Prostate gland (tissue), 2 donors: ENCODE measurements at regions not wholly inside any gene's neighbourhood (a gene's known extent, or its start where the extent isn't known, plus 50 kb on each side); places are given as distances from the start of the nearest gene placed in this dataset.
"Not testable (repeated sequence)": the region's sequence is repeated elsewhere in the genome, so short reads cannot be mapped to it uniquely, and the experiment has no call there.

ENCODE experiments used
- DNase-seq: peaks from one replicate; pipeline ENCODE4 v3.0.0-alpha.2; 2019; ENCODE audit warnings: low spot score
- H3K27ac ChIP-seq, 2 donors: fragments of 200-600 bp; sonication (generic); 2 replicates each; pipeline ENCODE4 v1.5.1; 2017 to 2019
- H3K27me3 ChIP-seq: fragments of 200-600 bp; sonication (generic); replicated peaks from 2 replicates; pipeline ENCODE4 v1.5.1; 2019; ENCODE audit not compliant: insufficient read depth
- H3K36me3 ChIP-seq, 2 donors: fragments of 200-600 bp; sonication (generic); 1 replicate in 1 of 2; 2 replicates in 1 of 2; pipeline versions ENCODE4 v1.5.1 to v1.8.1; 2017 to 2019
- H3K4me1 ChIP-seq: fragments of 200-600 bp; sonication (generic); replicated peaks from 2 replicates; pipeline ENCODE4 v1.5.1; 2019
- H3K4me3 ChIP-seq, 2 donors: fragments of 200-600 bp; sonication (generic); 2 replicates each; pipeline ENCODE4 v1.5.1; 2017 to 2019
- H3K9me3 ChIP-seq: fragments of 200-600 bp; sonication (generic); 2 replicates; pipeline ENCODE4 v1.5.1; 2017
- POLR2A ChIP-seq: fragments of 450-650 bp; IDR thresholded peaks from one replicate; pipeline ENCODE4 v1.6.1; 2016; ENCODE audit warnings: antibody characterized with exemption, mild to moderate bottlenecking
- POLR2AphosphoS5 ChIP-seq: sonication (generic); formaldehyde crosslinking; IDR thresholded peaks from one replicate; pipeline ENCODE4 v1.6.1; 2017; ENCODE audit warnings: antibody characterized with exemption
- WGBS: methylation state at CpG from one replicate; pipeline ENCODE4 v1.1.5; 2018; 5-methylcytosine and 5-hydroxymethylcytosine counted together
- intact Hi-C: fragments of 100-400 bp; cut with DNase I; formaldehyde crosslinking; loops from one replicate; pipeline ENCODE4 v1.14.2; 2022
- TF ChIP-seq, protein P1 (sequence below), 4 experiments: fragments of 200-600 bp in 2 of 4; fragments of 450-650 bp in 2 of 4; sonication (generic) in 2 of 4; IDR thresholded peaks; 1 replicate in 3 of 4; 2 replicates in 1 of 4; pipeline ENCODE4 v1.5.1; 2016 to 2019; ENCODE audit warnings: antibody characterized with exemption in 4 of 4, mild to moderate bottlenecking in 2 of 4, moderate library complexity in 2 of 4

DNA sequence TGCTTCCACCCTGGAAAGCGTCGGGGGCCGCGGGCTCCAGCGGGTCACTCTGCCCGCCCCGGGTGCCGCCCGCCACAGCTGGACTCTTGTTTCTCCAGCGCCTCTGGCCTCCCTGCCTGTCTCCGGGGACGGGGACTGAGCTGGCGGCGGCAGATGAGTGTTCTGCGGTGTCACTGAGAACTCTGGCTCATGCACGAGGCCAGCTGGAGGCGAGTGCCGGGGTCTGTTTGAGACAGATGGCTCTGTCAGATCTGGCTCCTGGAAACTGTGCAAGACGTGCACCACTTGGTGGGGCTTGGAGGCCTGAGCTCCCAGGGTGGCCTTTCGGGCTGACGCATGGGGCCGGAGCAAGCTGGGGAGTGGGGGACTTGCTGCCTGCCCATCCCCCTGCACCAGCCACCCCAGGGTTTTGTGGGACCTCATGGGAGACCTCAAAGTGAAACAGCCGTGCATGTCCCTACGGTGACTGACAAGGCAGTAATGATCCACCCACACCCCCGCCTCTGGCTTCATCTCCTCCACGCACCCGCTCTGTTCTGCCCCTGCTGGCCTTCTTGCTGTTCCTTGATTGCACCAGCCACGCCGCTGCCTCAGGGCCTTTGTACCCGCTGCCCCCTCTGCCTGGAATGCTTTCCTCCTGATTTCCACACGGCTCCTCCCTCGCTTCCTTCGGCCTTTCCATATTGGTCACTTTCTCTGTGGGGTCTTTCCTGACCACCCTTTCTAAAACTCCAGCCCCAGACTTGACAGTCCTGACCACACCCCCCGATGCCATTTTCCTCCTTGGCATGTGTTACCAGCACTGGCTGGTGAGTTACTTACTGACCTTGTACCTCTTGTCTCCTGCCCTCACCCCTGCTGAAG lies 174.9 kb upstream of the CIBAR2 start:
- no peak for TF ChIP-seq POLR2AphosphoS5
- TF ChIP-seq, protein P1, sequence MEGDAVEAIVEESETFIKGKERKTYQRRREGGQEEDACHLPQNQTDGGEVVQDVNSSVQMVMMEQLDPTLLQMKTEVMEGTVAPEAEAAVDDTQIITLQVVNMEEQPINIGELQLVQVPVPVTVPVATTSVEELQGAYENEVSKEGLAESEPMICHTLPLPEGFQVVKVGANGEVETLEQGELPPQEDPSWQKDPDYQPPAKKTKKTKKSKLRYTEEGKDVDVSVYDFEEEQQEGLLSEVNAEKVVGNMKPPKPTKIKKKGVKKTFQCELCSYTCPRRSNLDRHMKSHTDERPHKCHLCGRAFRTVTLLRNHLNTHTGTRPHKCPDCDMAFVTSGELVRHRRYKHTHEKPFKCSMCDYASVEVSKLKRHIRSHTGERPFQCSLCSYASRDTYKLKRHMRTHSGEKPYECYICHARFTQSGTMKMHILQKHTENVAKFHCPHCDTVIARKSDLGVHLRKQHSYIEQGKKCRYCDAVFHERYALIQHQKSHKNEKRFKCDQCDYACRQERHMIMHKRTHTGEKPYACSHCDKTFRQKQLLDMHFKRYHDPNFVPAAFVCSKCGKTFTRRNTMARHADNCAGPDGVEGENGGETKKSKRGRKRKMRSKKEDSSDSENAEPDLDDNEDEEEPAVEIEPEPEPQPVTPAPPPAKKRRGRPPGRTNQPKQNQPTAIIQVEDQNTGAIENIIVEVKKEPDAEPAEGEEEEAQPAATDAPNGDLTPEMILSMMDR (IDR thresholded peaks at IDR 0.05), result no peak
- TF ChIP-seq POLR2A, result no peak
- WGBS, result 73% methylated on average over 34 of the region's 34 CpGs
- Histone ChIP-seq H3K27ac (no peak overlapping the region), H3K36me3 (no peaks in the 10 kb centered on the region), H3K4me3 (no peak overlapping the region), H3K27me3 (no peaks in the 10 kb centered on the region), H3K4me1 (no peaks in the 10 kb centered on the region), H3K9me3 (no peaks in the 10 kb centered on the region)
- intact Hi-C loops, result no loop called here
- no peak for DNase-seq

DNA sequence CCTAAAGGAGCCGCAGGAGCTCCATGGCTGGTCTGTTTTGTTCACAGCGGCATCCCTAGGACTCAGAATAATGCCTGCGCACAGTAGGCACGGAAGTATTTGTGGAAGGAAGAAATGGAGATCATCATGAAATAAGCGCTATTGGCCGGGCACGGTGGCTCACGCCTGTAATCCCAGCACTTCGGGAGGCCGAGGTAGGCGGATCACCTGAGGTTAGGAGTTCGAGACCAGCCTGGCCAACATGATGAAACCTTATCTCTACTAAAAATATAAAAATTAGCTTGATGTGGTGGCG lies 175.5 kb upstream of the CIBAR2 start:
- H3K4me1 ChIP-seq, H3K27me3 ChIP-seq, intact Hi-C loops, H3K9me3 ChIP-seq, DNase-seq, H3K4me3 ChIP-seq, H3K27ac ChIP-seq, H3K36me3 ChIP-seq: not testable (repeated sequence)
- WGBS, result 95% methylated on average over 13 of the region's 13 CpGs

DNA sequence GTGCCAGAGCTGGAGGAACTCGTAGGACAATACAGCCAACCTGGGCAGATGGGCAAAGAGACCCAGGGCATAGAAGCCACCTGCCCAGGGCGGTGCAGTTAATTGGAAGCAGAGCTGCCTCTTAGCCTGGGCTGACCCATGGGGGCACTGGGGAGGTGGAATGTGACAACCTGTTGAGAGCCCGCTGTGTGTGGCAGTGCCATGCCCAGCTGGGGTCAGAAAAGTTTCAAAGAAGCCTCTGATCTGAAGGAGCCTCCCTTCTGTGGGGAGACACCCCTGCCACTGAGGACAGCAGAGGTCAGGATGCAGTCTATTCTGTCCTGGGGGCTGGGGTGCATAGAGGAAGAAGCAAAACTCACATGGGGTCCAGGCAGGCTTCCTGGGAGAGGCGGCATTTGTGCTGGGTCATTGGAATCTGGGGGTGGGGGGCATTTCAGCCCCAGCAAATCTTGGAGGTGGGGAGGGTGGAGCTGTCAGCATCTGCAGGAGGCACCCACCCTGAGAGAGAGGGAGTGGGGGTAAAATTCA lies 176.1 kb upstream of the CIBAR2 start:
- no peaks in the 10 kb centered on the region for H3K36me3 ChIP-seq
- DNase-seq, result no peak
- no peak overlapping the region for H3K4me3 ChIP-seq
- TF ChIP-seq POLR2AphosphoS5, result no peak
- TF ChIP-seq POLR2A, result no peak
- TF ChIP-seq, protein P1 (IDR thresholded peaks at IDR 0.05), result no peak
- intact Hi-C loops, result no loop called here
- no peaks in the 10 kb centered on the region for H3K27me3 ChIP-seq
- no peak overlapping the region for H3K27ac ChIP-seq
- WGBS, result 96% methylated on average over 4 of the region's 4 CpGs
- H3K4me1 ChIP-seq, result no peaks in the 10 kb centered on the region
- H3K9me3 ChIP-seq, result no peaks in the 10 kb centered on the region

DNA sequence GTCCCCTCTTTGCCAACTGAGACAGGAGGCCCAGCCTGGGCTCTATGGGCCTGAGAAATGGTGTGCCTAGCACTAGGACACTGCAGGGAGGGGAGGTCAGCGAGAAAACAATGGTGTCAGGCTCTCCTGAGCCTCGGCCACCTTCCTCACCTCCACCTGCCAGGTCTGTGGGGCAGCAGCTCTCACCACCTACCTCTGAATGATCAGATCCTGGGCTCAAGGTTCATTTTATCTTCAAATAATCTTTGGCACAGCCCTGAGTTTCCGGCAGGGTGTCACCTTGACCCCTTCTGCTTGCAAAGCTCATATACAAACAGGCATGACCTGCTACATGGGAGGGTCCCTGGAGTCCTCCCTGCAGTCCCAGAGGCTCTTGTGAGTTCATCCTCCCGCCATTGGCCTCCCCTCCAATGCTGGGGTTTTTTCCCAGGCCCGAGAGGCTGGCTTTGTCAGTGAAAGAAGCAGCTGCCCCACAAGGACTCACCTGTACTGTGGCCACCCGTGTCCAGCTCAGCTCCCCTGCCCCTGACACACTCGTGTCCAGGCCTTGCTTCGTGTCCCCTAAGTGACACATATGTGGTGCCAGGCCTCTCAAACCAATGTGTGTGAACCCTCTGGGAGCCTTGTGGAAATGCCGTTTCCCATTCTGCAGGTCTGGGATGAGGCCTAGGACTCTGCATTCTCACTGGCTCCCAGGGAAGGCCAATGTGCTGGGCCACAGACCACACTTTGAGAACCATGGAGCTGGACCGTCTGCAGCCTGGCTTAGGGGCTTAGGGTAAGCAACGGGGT lies 176.8 kb upstream of the CIBAR2 start:
- no peak overlapping the region for H3K4me3 ChIP-seq
- no peak for DNase-seq
- no peaks in the 10 kb centered on the region for H3K36me3 ChIP-seq
- H3K9me3 ChIP-seq, result no peaks in the 10 kb centered on the region
- no peak overlapping the region for H3K27ac ChIP-seq
- no peaks in the 10 kb centered on the region for H3K4me1 ChIP-seq
- 94% methylated on average over 11 of the region's 11 CpGs for WGBS
- TF ChIP-seq, protein P1 (IDR thresholded peaks at IDR 0.05), result no peak
- TF ChIP-seq POLR2AphosphoS5, result no peak
- no peak for TF ChIP-seq POLR2A
- H3K27me3 ChIP-seq, result no peaks in the 10 kb centered on the region
- intact Hi-C loops, result no loop called here

DNA sequence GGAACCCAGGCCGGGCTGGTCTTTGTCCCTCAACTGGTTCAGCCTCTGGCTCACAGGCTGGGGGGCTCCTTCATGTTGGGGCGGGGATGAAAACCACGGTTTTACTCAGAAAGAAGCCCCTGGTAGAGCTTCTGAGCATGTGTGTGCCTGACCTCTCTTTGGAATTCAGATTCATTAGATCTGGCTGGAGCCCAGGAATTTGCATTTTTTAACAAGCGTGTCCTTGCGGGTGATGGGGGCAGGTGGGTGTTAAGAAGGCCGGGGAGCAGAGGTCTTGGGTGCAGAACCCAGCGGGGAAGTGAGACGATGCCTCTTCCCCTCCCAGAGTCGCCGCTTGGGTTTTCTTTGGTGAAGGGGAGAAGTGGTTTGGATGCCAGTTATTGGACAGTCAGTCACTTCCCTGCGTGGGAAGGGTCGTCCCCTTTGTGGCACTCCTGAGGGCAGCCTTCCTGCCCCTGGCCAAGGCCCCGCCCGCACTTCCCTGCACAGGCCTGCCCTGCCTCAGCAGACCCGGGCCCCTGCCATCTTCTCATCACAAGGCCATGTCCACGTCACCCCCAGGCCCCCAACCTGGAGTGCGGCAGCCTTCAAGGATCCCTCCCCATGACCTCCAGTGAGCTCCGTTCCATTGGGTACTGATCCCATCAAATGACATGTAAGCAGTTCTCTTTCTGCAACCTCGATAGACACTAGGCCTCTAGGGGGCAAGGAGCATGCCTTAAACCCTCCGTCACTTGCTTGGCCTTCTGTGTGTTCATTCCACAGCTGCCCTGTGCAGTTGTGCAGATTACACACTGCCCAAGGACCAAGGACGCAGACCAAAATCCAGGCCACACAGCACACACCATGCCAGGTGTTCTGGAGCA lies 177.7 kb upstream of the CIBAR2 start:
- H3K9me3 ChIP-seq, result no peaks in the 10 kb centered on the region
- no peaks in the 10 kb centered on the region for H3K4me1 ChIP-seq
- intact Hi-C loops, result no loop called here
- no peaks in the 10 kb centered on the region for H3K27me3 ChIP-seq
- H3K27ac ChIP-seq, result no peak overlapping the region
- no peak for DNase-seq
- no peaks in the 10 kb centered on the region for H3K36me3 ChIP-seq
- no peak for TF ChIP-seq POLR2AphosphoS5
- TF ChIP-seq POLR2A, result no peak
- H3K4me3 ChIP-seq, result no peak overlapping the region
- WGBS, result 80% methylated on average over 21 of the region's 21 CpGs
